K562 (cell line): ENCODE measurements at regions not wholly inside any gene's neighbourhood (a gene's known extent, or its start where the extent isn't known, plus 50 kb on each side); places are given as distances from the start of the nearest gene placed in this dataset.

ENCODE experiments used
- ATAC-seq: fragments of 200-7000 bp; cut with Tn5 transposase; 3 replicates; pipeline ENCODE4 v1.9.1; 2020; ENCODE audit warnings: moderate library complexity
- BruUV-seq: library from RNA; stranded (reverse); fragments of 400-500 nt; replicated peaks from 2 replicates; lab custom pipeline; 2021; lab: Mats Ljungman, UMichigan
- CTCF ChIA-PET: fragments of 300-600 bp; formaldehyde crosslinking; extraction: SDS; loops from one replicate; lab custom pipeline; 2021; ENCODE audit warnings: low intra/inter-chr PET ratio; lab: Yijun Ruan, JAX
- POLR2A ChIA-PET: fragments of 300-600, 350-650 bp; sonication (Branson Sonifier 250); formaldehyde crosslinking; extraction: SDS; loops from one replicate; lab custom pipeline; 2021; ENCODE audit warnings: antibody characterized with exemption, inconsistent platforms; lab: Yijun Ruan, JAX
- DNase-seq, 4 experiments: peaks; one replicate each; pipeline versions ENCODE4 v3.0.0 to v3.0.0-alpha.2; 2011 to 2018; ENCODE audit warnings: low spot score in 3 of 4, mixed read lengths in 3 of 4; ENCODE audit errors: extremely low read depth in 1 of 4
- FAIRE-seq: peaks from 2 replicates; lab custom pipeline; 2011; peaks lifted over from hg19 to GRCh38; lab: Jason Lieb, UNC
- H2AFZ ChIP-seq: 2 replicates; pipeline ENCODE4 v1.6.0; 2011; ENCODE audit warnings: low read depth, low read length, control low read depth, inconsistent platforms
- H3K27ac ChIP-seq: fragments of 200-600 bp; 3 replicates; pipeline ENCODE4 v1.8.0; 2011; ENCODE audit warnings: low read depth, mild to moderate bottlenecking, control low read depth, inconsistent platforms, low read length, moderate library complexity, mixed read lengths; ENCODE audit errors: extremely low read depth
- H3K27me3 ChIP-seq, 2 experiments: fragments of 300-600 bp in 1 of 2; 2 replicates in 1 of 2; 3 replicates in 1 of 2; pipeline versions ENCODE4 v1.6.0 to v1.8.0; 2011; ENCODE audit warnings: inconsistent platforms in 2 of 2, low read length in 2 of 2, mild to moderate bottlenecking in 1 of 2, mixed read lengths in 1 of 2, moderate library complexity in 1 of 2; ENCODE audit not compliant: control insufficient read depth in 2 of 2, insufficient read depth in 2 of 2
- H3K36me3 ChIP-seq: fragments of 300-600 bp; 3 replicates; pipeline ENCODE4 v1.8.0; 2011; ENCODE audit warnings: mild to moderate bottlenecking, low read length, inconsistent platforms; ENCODE audit not compliant: control insufficient read depth, insufficient read depth
- H3K4me1 ChIP-seq, 2 experiments: fragments of 200-600 bp in 1 of 2; replicated peaks in 1 of 2; 2 replicates in 1 of 2; 3 replicates in 1 of 2; pipeline versions ENCODE4 v1.5.1 to v1.8.0; 2011; ENCODE audit warnings: inconsistent platforms in 2 of 2, low read length in 2 of 2, mild to moderate bottlenecking in 1 of 2, mixed read lengths in 1 of 2, moderate library complexity in 1 of 2; ENCODE audit not compliant: control insufficient read depth in 2 of 2, insufficient read depth in 2 of 2
- H3K4me2 ChIP-seq: 2 replicates; pipeline ENCODE4 v1.6.1; 2011; ENCODE audit warnings: low read length, control low read depth, inconsistent platforms, mixed read lengths; ENCODE audit not compliant: insufficient read depth
- H3K4me3 ChIP-seq: fragments of 200-600 bp; sonication (generic), shearing (Covaris generic); 2 replicates; pipeline ENCODE4 v1.5.1; 2016; ENCODE audit warnings: control low read depth, inconsistent platforms
- H3K79me2 ChIP-seq: fragments of 200-600 bp; 3 replicates; pipeline ENCODE4 v1.8.0; 2011; ENCODE audit warnings: low read length, inconsistent platforms; ENCODE audit not compliant: control insufficient read depth, insufficient read depth
- H3K9ac ChIP-seq, 2 experiments: 2 replicates each; pipeline versions ENCODE4 v1.6.0 to v1.6.1; 2011; ENCODE audit warnings: low read depth in 2 of 2, low read length in 2 of 2, control low read depth in 1 of 2, inconsistent platforms in 1 of 2, mild to moderate bottlenecking in 1 of 2, mixed read lengths in 1 of 2; ENCODE audit not compliant: insufficient read depth in 1 of 2
- H3K9me1 ChIP-seq: one replicate; pipeline ENCODE4 v1.6.0; 2011; ENCODE audit warnings: inconsistent platforms, mild to moderate bottlenecking, low read length, moderate library complexity; ENCODE audit not compliant: control insufficient read depth, insufficient read depth
- H3K9me3 ChIP-seq: replicated peaks from 2 replicates; pipeline ENCODE4 v1.5.1; 2011; ENCODE audit warnings: low read depth, low read length, inconsistent platforms; ENCODE audit not compliant: control insufficient read depth, insufficient read depth
- H4K20me1 ChIP-seq: replicated peaks from 2 replicates; pipeline ENCODE4 v1.6.1; 2011; ENCODE audit warnings: low read length, inconsistent platforms, mixed read lengths; ENCODE audit not compliant: control insufficient read depth, insufficient read depth
- NCOA1 ChIP-seq: fragments of 450-650 bp; IDR thresholded peaks from 2 replicates; pipeline ENCODE4 v1.6.1; 2016; ENCODE audit warnings: low read depth
- NFXL1 ChIP-seq: fragments of 450-650 bp; formaldehyde crosslinking; IDR thresholded peaks from 2 replicates; pipeline ENCODE4 v1.4.0; 2021; ENCODE audit warnings: mild to moderate bottlenecking
- PYGO2 ChIP-seq: fragments of 450-650 bp; IDR thresholded peaks from 2 replicates; pipeline ENCODE4 v1.6.1; 2016; ENCODE audit warnings: mild to moderate bottlenecking, missing genetic modification characterization, moderate library complexity, missing compliant biosample characterization
- SIRT6 ChIP-seq: IDR thresholded peaks from one replicate; pipeline ENCODE4 v1.6.1; 2012; ENCODE audit warnings: low read depth, mild to moderate bottlenecking, control low read depth, inconsistent platforms, low read length, moderate library complexity
- THAP12 ChIP-seq: fragments of 250-450 bp; sonication (Bioruptor Pico); IDR thresholded peaks from 2 replicates; pipeline ENCODE4 v1.9.0; 2021; ENCODE audit warnings: mild to moderate bottlenecking, inconsistent platforms
- ZMIZ1 ChIP-seq, 2 experiments: fragments of 150-350 bp in 1 of 2; IDR thresholded peaks; 2 replicates each; pipeline ENCODE4 v1.6.1; 2012 to 2016; ENCODE audit warnings: low read depth in 2 of 2, low read length in 2 of 2, mild to moderate bottlenecking in 1 of 2, moderate library complexity in 1 of 2
- ZNF696 ChIP-seq: fragments of 250-450 bp; sonication (Bioruptor Pico); conservative IDR thresholded peaks from 2 replicates; pipeline ENCODE4 v1.4.0; 2020; ENCODE audit warnings: mild to moderate bottlenecking, moderate library complexity
- WGBS: fragments of 100-300 bp; shearing (Covaris generic); methylation state at CpG from one replicate; pipeline ENCODE4 v1.1.6; 2016; ENCODE audit warnings: low coverage, mixed read lengths; ENCODE audit not compliant: insufficient coverage; ENCODE audit errors: missing lambda C conversion rate; 5-methylcytosine and 5-hydroxymethylcytosine counted together
- in situ Hi-C: fragments of 300-500 bp; cut with MboI; formaldehyde crosslinking; loops from 4 replicates; pipeline ENCODE4 v1.15.0; 2018; ENCODE audit warnings: inconsistent platforms, mixed read lengths
- intact Hi-C: fragments of 100-400 bp; cut with micrococcal nuclease; formaldehyde crosslinking; loops from 2 replicates; pipeline ENCODE4 v1.14.2; 2022

- no peaks in the 10 kb centered on the region for H3K9me1 ChIP-seq
- no peaks in the 10 kb centered on the region for H3K4me1 ChIP-seq
- TF ChIP-seq SIRT6 (no peak), PYGO2 (tag) (no peak), NCOA1 (no peak), NFXL1 (CRISPR knock-in tag) (no peak), ZMIZ1 (IDR thresholded peaks at IDR 0.05; ENCODE audit: low read depth in 2 of 2, low read length in 2 of 2) (no peak), ZNF696 (no peak), THAP12 (no peak)
- H3K9ac ChIP-seq, result no peak overlapping the region
- FAIRE-seq, result no peak
- no peak overlapping the region for H2AFZ ChIP-seq
- H3K27ac ChIP-seq, result no peak overlapping the region
- no peaks in the 10 kb centered on the region for H3K36me3 ChIP-seq
- in situ Hi-C loops, result no loop called here
- no peaks in the 10 kb centered on the region for H4K20me1 ChIP-seq
- no peaks in the 10 kb centered on the region for H3K79me2 ChIP-seq
- ChIA-PET POLR2A (no interaction called here), CTCF (no interaction called here)
- no peak for ATAC-seq
- BruUV-seq, result no TSS peak
- H3K4me3 ChIP-seq, result no peak overlapping the region
- WGBS, result 0% methylated on average over 3 of the region's 3 CpGs
- intact Hi-C loops, result no loop called here
- no peak overlapping the region for H3K4me2 ChIP-seq
- H3K27me3 ChIP-seq, result no peaks in the 10 kb centered on the region; a peak in 2 of 5 replicates
- no peak for DNase-seq
- no peaks in the 10 kb centered on the region for H3K9me3 ChIP-seq
Measured at GRCh38 chr1:165992533-165992932, 165.1 kb downstream of the UCK2 start.
